Parathyroid adenoma (tissue), 2 donors: ENCODE measurements at regions not wholly inside any gene's neighbourhood (a gene's known extent, or its start where the extent isn't known, plus 50 kb on each side); places are given as distances from the start of the nearest gene placed in this dataset.

Experiments
- H2AFZ ChIP-seq: fragments of 300-600 bp; sonication (generic); one replicate; pipeline ENCODE4 v1.7.0; 2017; ENCODE audit warnings: antibody characterized with exemption, mild to moderate bottlenecking
- H3K27ac ChIP-seq: fragments of 300-600 bp; sonication (generic); one replicate; pipeline ENCODE4 v1.7.0; 2017
- H3K27me3 ChIP-seq: fragments of 300-600 bp; sonication (generic); one replicate; pipeline ENCODE4 v1.7.0; 2017; ENCODE audit warnings: low read length; ENCODE audit not compliant: control insufficient read depth, insufficient read depth
- H3K36me3 ChIP-seq: fragments of 300-600 bp; sonication (generic); one replicate; pipeline ENCODE4 v1.7.0; 2017; ENCODE audit warnings: low read length; ENCODE audit not compliant: control insufficient read depth, insufficient read depth
- H3K4me1 ChIP-seq: fragments of 300-600 bp; sonication (generic); one replicate; pipeline ENCODE4 v1.7.0; 2017; ENCODE audit warnings: control low read depth
- H3K4me2 ChIP-seq: fragments of 300-600 bp; sonication (generic); one replicate; pipeline ENCODE4 v1.7.0; 2017; ENCODE audit warnings: low read length
- H3K4me3 ChIP-seq: fragments of 300-600 bp; sonication (generic); one replicate; pipeline ENCODE4 v1.7.0; 2017; ENCODE audit warnings: low read depth, low read length
- H3K79me2 ChIP-seq: fragments of 300-600 bp; sonication (generic); one replicate; pipeline ENCODE4 v1.7.0; 2017; ENCODE audit warnings: control low read depth
- H3K9ac ChIP-seq: fragments of 300-600 bp; sonication (generic); one replicate; pipeline ENCODE4 v1.7.0; 2017; ENCODE audit warnings: mild to moderate bottlenecking
- H3K9me3 ChIP-seq: fragments of 300-600 bp; sonication (generic); one replicate; pipeline ENCODE4 v1.7.0; 2017; ENCODE audit warnings: low read length; ENCODE audit not compliant: control insufficient read depth
- TF ChIP-seq, protein P1 (sequence below): fragments of 300-600 bp; sonication (generic); IDR thresholded peaks from one replicate; pipeline ENCODE4 v1.7.0; 2017; ENCODE audit warnings: antibody characterized with exemption, mild to moderate bottlenecking
- donor health status: primary hyperparathyroidism.

DNA sequence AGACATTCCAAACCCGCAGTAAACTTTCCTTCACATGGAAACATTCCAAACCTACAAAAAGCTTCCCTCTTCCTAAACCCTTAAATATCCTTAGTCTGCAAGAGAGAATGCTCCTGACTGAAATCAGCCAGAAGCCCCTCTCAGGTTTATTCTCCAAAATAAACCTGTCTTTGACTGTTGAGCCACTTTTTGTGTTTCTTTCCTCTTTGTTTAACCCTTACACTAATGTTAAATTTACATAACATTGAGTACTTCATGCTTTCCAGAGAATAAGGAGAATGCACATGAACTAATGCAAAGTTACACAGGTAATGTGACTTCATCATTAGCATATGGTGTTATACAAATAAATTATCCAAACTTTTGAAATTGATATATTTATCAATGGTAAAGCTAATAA, 262.6 kb upstream of the PRKCQ start:
- no peak overlapping the region for H3K4me3 ChIP-seq
- no peaks in the 10 kb centered on the region for H3K36me3 ChIP-seq
- no peak overlapping the region for H2AFZ ChIP-seq
- H3K9me3 ChIP-seq = no peaks in the 10 kb centered on the region
- no peaks in the 10 kb centered on the region for H3K27me3 ChIP-seq
- H3K79me2 ChIP-seq = no peaks in the 10 kb centered on the region
- TF ChIP-seq, protein P1, sequence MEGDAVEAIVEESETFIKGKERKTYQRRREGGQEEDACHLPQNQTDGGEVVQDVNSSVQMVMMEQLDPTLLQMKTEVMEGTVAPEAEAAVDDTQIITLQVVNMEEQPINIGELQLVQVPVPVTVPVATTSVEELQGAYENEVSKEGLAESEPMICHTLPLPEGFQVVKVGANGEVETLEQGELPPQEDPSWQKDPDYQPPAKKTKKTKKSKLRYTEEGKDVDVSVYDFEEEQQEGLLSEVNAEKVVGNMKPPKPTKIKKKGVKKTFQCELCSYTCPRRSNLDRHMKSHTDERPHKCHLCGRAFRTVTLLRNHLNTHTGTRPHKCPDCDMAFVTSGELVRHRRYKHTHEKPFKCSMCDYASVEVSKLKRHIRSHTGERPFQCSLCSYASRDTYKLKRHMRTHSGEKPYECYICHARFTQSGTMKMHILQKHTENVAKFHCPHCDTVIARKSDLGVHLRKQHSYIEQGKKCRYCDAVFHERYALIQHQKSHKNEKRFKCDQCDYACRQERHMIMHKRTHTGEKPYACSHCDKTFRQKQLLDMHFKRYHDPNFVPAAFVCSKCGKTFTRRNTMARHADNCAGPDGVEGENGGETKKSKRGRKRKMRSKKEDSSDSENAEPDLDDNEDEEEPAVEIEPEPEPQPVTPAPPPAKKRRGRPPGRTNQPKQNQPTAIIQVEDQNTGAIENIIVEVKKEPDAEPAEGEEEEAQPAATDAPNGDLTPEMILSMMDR = no peak
- H3K4me1 ChIP-seq = no peaks in the 10 kb centered on the region
- no peak overlapping the region for H3K4me2 ChIP-seq
- no peak overlapping the region for H3K9ac ChIP-seq
- no peak overlapping the region for H3K27ac ChIP-seq

DNA sequence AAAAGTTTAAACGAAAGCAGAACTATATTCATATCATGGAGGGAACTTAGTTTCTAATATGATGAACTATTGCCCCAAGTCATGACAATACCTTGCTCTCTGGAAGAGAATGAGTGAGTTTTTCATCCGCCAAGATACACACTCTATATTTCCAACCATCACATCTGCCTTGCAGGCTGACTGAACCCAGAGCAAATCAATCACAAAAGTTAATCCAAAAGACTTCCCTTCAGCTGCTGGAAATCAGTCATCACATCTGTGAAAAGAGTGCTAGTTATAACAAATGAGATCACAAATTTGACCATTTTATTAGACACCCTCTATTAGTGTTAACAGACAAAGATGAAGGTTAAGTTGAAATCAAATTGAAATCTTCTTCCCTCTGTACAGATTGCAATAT, 261.7 kb upstream of the PRKCQ start:
- Histone ChIP-seq H3K4me3 (no peak overlapping the region), H2AFZ (no peak overlapping the region), H3K4me2 (no peak overlapping the region), H3K79me2 (no peaks in the 10 kb centered on the region), H3K9me3 (no peaks in the 10 kb centered on the region), H3K36me3 (no peaks in the 10 kb centered on the region), H3K27ac (no peak overlapping the region), H3K9ac (no peak overlapping the region), H3K4me1 (no peaks in the 10 kb centered on the region), H3K27me3 (no peaks in the 10 kb centered on the region)
- TF ChIP-seq, protein P1 = no peak

DNA sequence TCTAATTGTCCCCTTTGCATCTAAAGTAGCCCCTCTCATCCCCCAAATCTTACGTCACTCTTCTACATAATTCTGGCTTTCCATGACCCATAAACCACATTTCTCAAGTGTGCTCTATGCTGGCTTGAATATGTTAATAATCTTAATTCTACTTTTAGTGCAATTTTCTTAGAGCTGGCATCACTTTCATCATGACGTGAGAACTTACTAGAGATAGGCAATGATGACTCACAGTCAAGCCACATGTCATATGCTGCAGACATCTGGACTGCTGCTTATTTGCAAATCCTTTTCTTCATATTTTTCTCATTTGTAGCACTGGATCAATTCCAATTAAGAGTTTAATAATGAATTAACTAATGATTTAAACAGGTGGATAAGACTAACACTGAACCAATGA, 260.7 kb upstream of the PRKCQ start:
- no peaks in the 10 kb centered on the region for H3K27me3 ChIP-seq
- H3K27ac ChIP-seq = no peak overlapping the region
- H3K79me2 ChIP-seq = no peaks in the 10 kb centered on the region
- no peak overlapping the region for H2AFZ ChIP-seq
- H3K4me1 ChIP-seq = no peaks in the 10 kb centered on the region
- H3K4me2 ChIP-seq = no peak overlapping the region
- H3K36me3 ChIP-seq = no peaks in the 10 kb centered on the region
- no peak overlapping the region for H3K9ac ChIP-seq
- TF ChIP-seq, protein P1 = no peak
- no peak overlapping the region for H3K4me3 ChIP-seq
- H3K9me3 ChIP-seq = no peaks in the 10 kb centered on the region

DNA sequence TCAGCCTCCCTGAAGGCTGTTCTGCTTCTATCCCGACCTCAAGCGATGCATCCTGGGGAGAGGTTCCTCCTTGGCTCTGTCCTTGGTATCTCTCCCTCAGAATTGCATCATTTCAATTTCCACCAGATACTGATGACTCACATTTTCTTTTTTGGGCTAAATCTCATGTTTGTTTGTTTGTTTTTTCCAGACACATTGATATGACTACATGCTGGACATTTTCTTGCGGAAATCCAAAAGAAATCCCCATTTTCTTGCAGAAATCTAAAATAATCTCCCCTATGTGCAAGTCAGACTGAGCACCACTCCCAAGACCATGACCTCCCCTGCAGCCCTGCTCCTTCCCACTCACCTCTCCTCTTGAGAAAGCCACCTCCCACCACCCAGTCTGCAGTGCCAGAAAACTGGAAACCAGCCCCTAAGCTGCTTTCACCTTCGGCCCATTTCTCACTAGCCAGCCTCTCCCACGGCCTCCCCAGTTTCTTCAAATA, 260.2 kb upstream of the PRKCQ start:
- Histone ChIP-seq H2AFZ (no peak overlapping the region), H3K4me1 (no peaks in the 10 kb centered on the region), H3K27me3 (no peaks in the 10 kb centered on the region), H3K9me3 (no peaks in the 10 kb centered on the region), H3K4me3 (no peak overlapping the region), H3K4me2 (no peak overlapping the region), H3K9ac (no peak overlapping the region), H3K27ac (no peak overlapping the region), H3K36me3 (no peaks in the 10 kb centered on the region), H3K79me2 (no peaks in the 10 kb centered on the region)
- TF ChIP-seq, protein P1 = no peak

DNA sequence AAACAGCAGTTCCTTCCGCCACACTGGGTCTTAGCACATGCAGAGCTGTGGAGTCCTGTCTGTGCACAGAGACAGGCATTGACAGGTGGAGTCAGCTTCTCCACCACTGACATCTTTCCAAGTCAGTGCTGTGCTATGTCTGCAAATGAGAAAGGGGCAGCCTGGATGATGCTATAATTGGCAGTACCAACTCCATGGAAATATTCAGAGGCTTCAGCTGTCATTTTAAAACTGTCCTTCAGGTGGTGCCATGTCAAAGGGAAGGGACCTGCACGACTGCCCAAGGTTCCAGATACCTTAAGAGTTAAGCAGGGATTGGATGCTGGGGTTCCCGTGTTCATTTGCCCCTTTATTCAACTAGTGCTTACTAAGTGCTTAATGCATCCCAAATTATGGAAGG, 258.0 kb upstream of the PRKCQ start:
- H3K4me2 ChIP-seq = no peak overlapping the region
- no peaks in the 10 kb centered on the region for H3K9me3 ChIP-seq
- H3K79me2 ChIP-seq = no peaks in the 10 kb centered on the region
- no peaks in the 10 kb centered on the region for H3K27me3 ChIP-seq
- no peaks in the 10 kb centered on the region for H3K4me1 ChIP-seq
- H3K9ac ChIP-seq = no peak overlapping the region
- TF ChIP-seq, protein P1 = no peak
- H3K27ac ChIP-seq = no peak overlapping the region
- H2AFZ ChIP-seq = no peak overlapping the region
- H3K4me3 ChIP-seq = no peak overlapping the region
- H3K36me3 ChIP-seq = no peaks in the 10 kb centered on the region
